A549 (cell line): ENCODE measurements at regions not wholly inside any gene's neighbourhood (a gene's known extent, or its start where the extent isn't known, plus 50 kb on each side); places are given as distances from the start of the nearest gene placed in this dataset.

ENCODE experiments used
- CEBPB ChIP-seq, 2 experiments: fragments of >200 bp in 1 of 2; sonication (Bioruptor Twin) in 1 of 2; formaldehyde crosslinking in 1 of 2; IDR thresholded peaks; 2 replicates each; pipeline ENCODE4 v1.6.1; 2012 to 2016
- CTCF ChIP-seq: fragments of >200 bp; sonication (Bioruptor Twin); formaldehyde crosslinking; IDR thresholded peaks from 3 replicates; pipeline ENCODE4 v1.5.1; 2016
- EP300 ChIP-seq, 2 experiments: fragments of >200 bp; sonication (Bioruptor Twin); formaldehyde crosslinking; IDR thresholded peaks; 2 replicates in 1 of 2; 3 replicates in 1 of 2; pipeline ENCODE4 v1.6.1; 2016 to 2017
- HES2 ChIP-seq: fragments of >200 bp; sonication (Bioruptor Twin); formaldehyde crosslinking; IDR thresholded peaks from 2 replicates; pipeline ENCODE4 v1.6.1; 2016
- JUNB ChIP-seq: fragments of >200 bp; sonication (Bioruptor Twin); formaldehyde crosslinking; IDR thresholded peaks from 2 replicates; pipeline ENCODE4 v1.6.1; 2016
- KDM1A ChIP-seq: fragments of 200-600 bp; sonication (generic); IDR thresholded peaks from 2 replicates; pipeline ENCODE4 v1.6.1; 2016; ENCODE audit warnings: low read depth, mild to moderate bottlenecking
- MAX ChIP-seq: IDR thresholded peaks from 2 replicates; pipeline ENCODE4 v1.6.1; 2012
- MYC ChIP-seq: IDR thresholded peaks from 2 replicates; pipeline ENCODE4 v1.6.1; 2012; ENCODE audit warnings: mild to moderate bottlenecking, inconsistent platforms, low read length, improper control_type of control experiment, borderline replicate concordance
- POLR2A ChIP-seq: IDR thresholded peaks from 2 replicates; pipeline ENCODE4 v1.6.1; 2012; ENCODE audit warnings: mild to moderate bottlenecking, low read length
- RAD21 ChIP-seq, 2 experiments: fragments of >200 bp in 1 of 2; sonication (Bioruptor Twin) in 1 of 2; formaldehyde crosslinking in 1 of 2; IDR thresholded peaks in 1 of 2; conservative IDR thresholded peaks in 1 of 2; 2 replicates in 1 of 2; 3 replicates in 1 of 2; pipeline ENCODE4 v1.6.1; 2012 to 2018; ENCODE audit warnings: inconsistent platforms in 1 of 2
- RARB ChIP-seq: fragments of 250-450 bp; sonication (Bioruptor Pico); IDR thresholded peaks from 2 replicates; pipeline ENCODE4 v1.8.0; 2021; ENCODE audit warnings: mild to moderate bottlenecking, moderate library complexity
- REST ChIP-seq: fragments of 200-600 bp; sonication (generic); IDR thresholded peaks from 2 replicates; pipeline ENCODE4 v1.6.1; 2016; ENCODE audit warnings: antibody characterized with exemption, mild to moderate bottlenecking, moderate library complexity
- RFX5 ChIP-seq: fragments of 450-650 bp; IDR thresholded peaks from 2 replicates; pipeline ENCODE4 v1.7.1; 2014; ENCODE audit warnings: antibody characterized with exemption, mild to moderate bottlenecking, moderate library complexity

- TF ChIP-seq HES2 (no peak), CTCF (no peak), CEBPB (IDR thresholded peaks at IDR 0.05) (no peak), JUNB (no peak), REST (no peak), RAD21 (conservative IDR thresholded peaks at IDR 0.05 in 1 of 2, IDR thresholded peaks at IDR 0.05 in 1 of 2) (no peak), RARB (CRISPR knock-in tag) (no peak), KDM1A (no peak), EP300 (IDR thresholded peaks at IDR 0.05) (no peak), MYC (no peak), MAX (no peak), RFX5 (no peak), POLR2A (no peak)
Measured at GRCh38 chr22:27097933-27098332, 440.5 kb downstream of the MIAT start.
